Naive thymus-derived CD4-positive, alpha-beta T cell (primary cell): ENCODE measurements at regions not wholly inside any gene's neighbourhood (a gene's known extent, or its start where the extent isn't known, plus 50 kb on each side); places are given as distances from the start of the nearest gene placed in this dataset.

ENCODE experiments used
- ATAC-seq: fragments of 150-1000 bp; cut with Tn5 transposase; 2 replicates; pipeline ENCODE4 v1.10.0; 2021; ENCODE audit warnings: mild to moderate bottlenecking, moderate library complexity
- CTCF ChIA-PET: fragments of 350-600 bp; sonication (Branson Sonifier 250); formaldehyde crosslinking; loops from one replicate; lab custom pipeline; 2021; ENCODE audit warnings: antibody characterized with exemption; lab: Charles Lee
- POLR2A ChIA-PET: fragments of 350-600 bp; sonication (Branson Sonifier 250); formaldehyde crosslinking; loops from one replicate; lab custom pipeline; 2021; ENCODE audit warnings: antibody characterized with exemption, inconsistent platforms; lab: Charles Lee
- DNase-seq, 9 donors: peaks; one replicate each; pipeline versions ENCODE4 v3.0.0 to v3.0.0-alpha.2; 2020 to 2022; ENCODE audit warnings: mixed read lengths in 1 of 9
- H3K27ac ChIP-seq: one replicate; pipeline ENCODE4 v1.7.0; 2013; ENCODE audit warnings: mild to moderate bottlenecking, low read depth, low read length, moderate library complexity
- H3K27me3 ChIP-seq, 2 donors: one replicate each; pipeline ENCODE4 v1.7.0; 2013; ENCODE audit warnings: low read length in 2 of 2, mild to moderate bottlenecking in 2 of 2, moderate library complexity in 2 of 2; ENCODE audit not compliant: control insufficient read depth in 2 of 2, insufficient read depth in 2 of 2
- H3K36me3 ChIP-seq, 3 experiments: 1 replicate in 2 of 3; 2 replicates in 1 of 3; pipeline ENCODE4 v1.7.0; 2013; ENCODE audit warnings: low read length in 3 of 3, mild to moderate bottlenecking in 3 of 3, moderate library complexity in 1 of 3; ENCODE audit not compliant: insufficient read depth in 3 of 3, control insufficient read depth in 2 of 3
- H3K4me1 ChIP-seq, 2 donors: one replicate each; pipeline ENCODE4 v1.7.0; 2013; ENCODE audit warnings: low read length in 2 of 2, mild to moderate bottlenecking in 2 of 2, moderate library complexity in 1 of 2; ENCODE audit not compliant: control insufficient read depth in 2 of 2, insufficient read depth in 2 of 2
- H3K4me3 ChIP-seq: 2 replicates; pipeline ENCODE4 v1.7.0; 2013; ENCODE audit warnings: mild to moderate bottlenecking, low read length
- H3K9me3 ChIP-seq, 3 experiments: 1 replicate in 2 of 3; 2 replicates in 1 of 3; pipeline ENCODE4 v1.7.0; 2013; ENCODE audit warnings: low read length in 3 of 3; ENCODE audit not compliant: control insufficient read depth in 2 of 3
- H3K27ac Mint-ChIP-seq, 9 donors: one replicate each; pipeline ENCODE4 v1.8.0; 2020 to 2022; ENCODE audit warnings: mixed read lengths in 9 of 9, mild to moderate bottlenecking in 8 of 9, moderate library complexity in 5 of 9, inconsistent platforms in 2 of 9
- H3K27me3 Mint-ChIP-seq, 5 donors: one replicate each; pipeline ENCODE4 v1.8.0; 2021 to 2022; ENCODE audit warnings: mixed read lengths in 5 of 5, mild to moderate bottlenecking in 1 of 5
- H3K36me3 Mint-ChIP-seq, 5 donors: one replicate each; pipeline ENCODE4 v1.8.0; 2020 to 2022; ENCODE audit warnings: mixed read lengths in 5 of 5, mild to moderate bottlenecking in 3 of 5, inconsistent platforms in 1 of 5
- H3K4me1 Mint-ChIP-seq, 7 donors: one replicate each; pipeline ENCODE4 v1.8.0; 2020 to 2022; ENCODE audit warnings: mixed read lengths in 7 of 7, mild to moderate bottlenecking in 3 of 7, inconsistent platforms in 1 of 7
- H3K4me3 Mint-ChIP-seq, 10 donors: one replicate each; pipeline ENCODE4 v1.8.0; 2020 to 2022; ENCODE audit warnings: mild to moderate bottlenecking in 10 of 10, mixed read lengths in 10 of 10, moderate library complexity in 6 of 10, inconsistent platforms in 2 of 10
- H3K9me3 Mint-ChIP-seq, 11 donors: one replicate each; pipeline ENCODE4 v1.8.0; 2020 to 2022; ENCODE audit warnings: mixed read lengths in 11 of 11, mild to moderate bottlenecking in 4 of 11, inconsistent platforms in 1 of 11, moderate library complexity in 1 of 11
- intact Hi-C, 2 donors: fragments of 100-400 bp; cut with micrococcal nuclease; formaldehyde crosslinking; loops; one replicate each; pipeline ENCODE4 v1.15.1; 2023

GRCh38 chr7:145020454-145020853, 184.6 kb upstream of the TPK1 start:
- Mint-ChIP-seq H3K4me1 (no peaks in the 10 kb centered on the region), H3K27ac (no peak overlapping the region), H3K4me3 (no peak overlapping the region), H3K9me3 (no peaks in the 10 kb centered on the region), H3K27me3 (peaks cover 0 to 6% (median 0%) of the 10 kb centered on the region in 5 donors), H3K36me3 (no peaks in the 10 kb centered on the region)
- H3K9me3 ChIP-seq, result no peaks in the 10 kb centered on the region
- H3K27ac ChIP-seq, result no peak overlapping the region
- H3K4me1 ChIP-seq, result no peaks in the 10 kb centered on the region
- H3K4me3 ChIP-seq, result no peak overlapping the region
- POLR2A ChIA-PET, result no interaction called here
- ATAC-seq (no peak), DNase-seq (no peak)
- intact Hi-C loops, result no loop called here
- no peaks in the 10 kb centered on the region for H3K36me3 ChIP-seq
- no peaks in the 10 kb centered on the region for H3K27me3 ChIP-seq
- CTCF ChIA-PET, result interaction anchor here (0.6 kb wide), 1 partner anchor 232 kb away, joined by 3 read pairs; no protein-coding TSS in a partner anchor

GRCh38 chr7:145016068-145016467, 180.2 kb upstream of the TPK1 start:
- no peaks in the 10 kb centered on the region for H3K9me3 ChIP-seq
- no peaks in the 10 kb centered on the region for H3K27me3 ChIP-seq
- ChIA-PET CTCF (interaction anchor here (0.6 kb wide), 1 partner anchor 68 kb away, joined by 3 read pairs; no protein-coding TSS in a partner anchor), POLR2A (no interaction called here)
- intact Hi-C loops, result no loop called here
- Mint-ChIP-seq H3K27ac (no peak overlapping the region), H3K27me3 (peaks cover 0 to 12% (median 0%) of the 10 kb centered on the region in 5 donors), H3K36me3 (no peaks in the 10 kb centered on the region), H3K9me3 (no peaks in the 10 kb centered on the region), H3K4me1 (no peaks in the 10 kb centered on the region), H3K4me3 (no peak overlapping the region)
- no peaks in the 10 kb centered on the region for H3K4me1 ChIP-seq
- no peak overlapping the region for H3K4me3 ChIP-seq
- ATAC-seq (no peak), DNase-seq (no peak)
- H3K36me3 ChIP-seq, result no peaks in the 10 kb centered on the region
- H3K27ac ChIP-seq, result no peak overlapping the region

- intact Hi-C loops, result no loop called here
- H3K4me3 Mint-ChIP-seq, result no peak overlapping the region
- CTCF ChIA-PET, result no interaction called here
- Histone ChIP-seq H3K36me3 (no peaks in the 10 kb centered on the region), H3K27me3 (no peaks in the 10 kb centered on the region), H3K4me3 (no peak overlapping the region), H3K27ac (no peak overlapping the region), H3K9me3 (no peaks in the 10 kb centered on the region), H3K4me1 (no peaks in the 10 kb centered on the region)
- DNase-seq (no peak), ATAC-seq (no peak)
- H3K27ac Mint-ChIP-seq, result no peak overlapping the region
- H3K9me3 Mint-ChIP-seq, result peaks cover 0 to 2% (median 0%) of the 10 kb centered on the region in 11 donors
- peaks cover 0 to under 1% (median 0%) of the 10 kb centered on the region in 7 donors for H3K4me1 Mint-ChIP-seq
- no peaks in the 10 kb centered on the region for H3K36me3 Mint-ChIP-seq
- POLR2A ChIA-PET, result no interaction called here
- peaks cover 0 to 18% (median 6%) of the 10 kb centered on the region in 5 donors for H3K27me3 Mint-ChIP-seq
Observed at GRCh38 chr7:145009876-145010275, 174.0 kb upstream of the TPK1 start.

GRCh38 chr7:145005601-145006000, 169.7 kb upstream of the TPK1 start:
- intact Hi-C loops, result no loop called here
- Histone ChIP-seq H3K36me3 (no peaks in the 10 kb centered on the region), H3K9me3 (peaks cover 0 to 4% (median 0%) of the 10 kb centered on the region in 3 experiments), H3K4me1 (no peaks in the 10 kb centered on the region), H3K27me3 (no peaks in the 10 kb centered on the region), H3K27ac (no peak overlapping the region), H3K4me3 (no peak overlapping the region)
- DNase-seq (no peak), ATAC-seq (no peak)
- Mint-ChIP-seq H3K4me1 (peaks cover 0 to 2% (median 0%) of the 10 kb centered on the region in 7 donors), H3K4me3 (no peak overlapping the region), H3K9me3 (peaks cover 0 to 21% (median 10%) of the 10 kb centered on the region in 11 donors), H3K27me3 (peaks cover 0 to 21% (median 0%) of the 10 kb centered on the region in 5 donors), H3K27ac (no peak overlapping the region), H3K36me3 (peaks cover 0 to 4% (median 0%) of the 10 kb centered on the region in 5 donors)
- POLR2A ChIA-PET, result no interaction called here
- CTCF ChIA-PET, result no interaction called here

GRCh38 chr7:144997512-144997911, 161.7 kb upstream of the TPK1 start:
- Histone ChIP-seq H3K36me3 (no peaks in the 10 kb centered on the region), H3K27me3 (no peaks in the 10 kb centered on the region), H3K27ac (no peak overlapping the region), H3K4me3 (no peak overlapping the region), H3K4me1 (no peaks in the 10 kb centered on the region), H3K9me3 (peaks cover 0 to 14% (median 9%) of the 10 kb centered on the region in 3 experiments)
- no peak for DNase-seq
- intact Hi-C loops, result no loop called here
- Mint-ChIP-seq H3K27ac (no peak overlapping the region), H3K27me3 (no peaks in the 10 kb centered on the region), H3K36me3 (peaks cover 0 to 16% (median 3%) of the 10 kb centered on the region in 5 donors), H3K4me1 (peaks cover 0 to 16% (median 10%) of the 10 kb centered on the region in 7 donors), H3K9me3 (peaks cover 13 to 68% (median 34%) of the 10 kb centered on the region in 11 donors), H3K4me3 (no peak overlapping the region)
- POLR2A ChIA-PET, result no interaction called here
- ATAC-seq, result no peak
- CTCF ChIA-PET, result no interaction called here

GRCh38 chr7:144995495-144995894, 159.6 kb upstream of the TPK1 start:
- Mint-ChIP-seq H3K27me3 (no peaks in the 10 kb centered on the region), H3K4me1 (peaks cover 0 to 16% (median 10%) of the 10 kb centered on the region in 7 donors), H3K9me3 (peaks cover 10 to 48% (median 27%) of the 10 kb centered on the region in 11 donors), H3K36me3 (peaks cover 0 to 16% (median 3%) of the 10 kb centered on the region in 5 donors), H3K4me3 (no peak overlapping the region), H3K27ac (peak overlapping the region in 1 of 9 donors; percentile 31)
- Histone ChIP-seq H3K27ac (no peak overlapping the region), H3K36me3 (no peaks in the 10 kb centered on the region), H3K4me3 (no peak overlapping the region), H3K9me3 (peaks cover 0 to 10% (median 9%) of the 10 kb centered on the region in 3 experiments), H3K27me3 (no peaks in the 10 kb centered on the region), H3K4me1 (no peaks in the 10 kb centered on the region)
- intact Hi-C loops, result no loop called here
- ChIA-PET CTCF (no interaction called here), POLR2A (no interaction called here)
- DNase-seq (no peak), ATAC-seq (no peak)

- Histone ChIP-seq H3K27ac (no peak overlapping the region), H3K27me3 (no peaks in the 10 kb centered on the region), H3K4me3 (no peak overlapping the region), H3K9me3 (no peaks in the 10 kb centered on the region), H3K4me1 (no peaks in the 10 kb centered on the region), H3K36me3 (no peaks in the 10 kb centered on the region)
- Mint-ChIP-seq H3K4me1 (peaks cover 0 to 16% (median 10%) of the 10 kb centered on the region in 7 donors), H3K9me3 (peaks cover 0 to 9% (median 5%) of the 10 kb centered on the region in 11 donors), H3K4me3 (no peak overlapping the region), H3K27ac (no peak overlapping the region), H3K36me3 (peaks cover 0 to 4% (median 0%) of the 10 kb centered on the region in 5 donors), H3K27me3 (no peaks in the 10 kb centered on the region)
- intact Hi-C loops, result no loop called here
- DNase-seq (no peak), ATAC-seq (no peak)
- POLR2A ChIA-PET, result no interaction called here
- CTCF ChIA-PET, result no interaction called here
Observed at GRCh38 chr7:144991041-144991440, 155.2 kb upstream of the TPK1 start.
